ENCODE measurements at regions not wholly inside any gene's neighbourhood (a gene's known extent, or its start where the extent isn't known, plus 50 kb on each side); places are given as distances from the start of the nearest gene placed in this dataset.

GRCh38 chr14:101076451-101077198 lies 173.1 kb upstream of the RTL1 start:
- no peaks in the 10 kb centered on the region for H3K4me1 ChIP-seq (ENCODE audit: insufficient read depth, low read length)
- no peaks in the 10 kb centered on the region for H3K36me3 ChIP-seq (ENCODE audit: insufficient read depth, low read length)
- H3K9ac ChIP-seq (ENCODE audit: low read length), result no peak overlapping the region
- no peak overlapping the region for H3K4me3 ChIP-seq (ENCODE audit: low read depth in 1 of 2, low read length in 2 of 2)
- H3K27me3 ChIP-seq (ENCODE audit: control insufficient read depth in 1 of 2, insufficient read depth in 2 of 2, low read length in 2 of 2), result peaks cover 13 to 27% of the 10 kb centered on the region in 2 donors
- H3K9me3 ChIP-seq (ENCODE audit: low read length), result no peaks in the 10 kb centered on the region
- H3K27ac ChIP-seq (ENCODE audit: low read depth, low read length), result no peak overlapping the region

- H3K36me3 ChIP-seq (ENCODE audit: insufficient read depth, low read length), result no peaks in the 10 kb centered on the region
- no peak overlapping the region for H3K27ac ChIP-seq (ENCODE audit: low read depth, low read length)
- H3K9me3 ChIP-seq (ENCODE audit: low read length), result no peaks in the 10 kb centered on the region
- H3K4me1 ChIP-seq (ENCODE audit: insufficient read depth, low read length), result no peaks in the 10 kb centered on the region
- peaks cover 13 to 27% of the 10 kb centered on the region in 2 donors for H3K27me3 ChIP-seq (ENCODE audit: control insufficient read depth in 1 of 2, insufficient read depth in 2 of 2, low read length in 2 of 2)
- no peak overlapping the region for H3K9ac ChIP-seq (ENCODE audit: low read length)
- no peak overlapping the region for H3K4me3 ChIP-seq (ENCODE audit: low read depth in 1 of 2, low read length in 2 of 2)
These were observed 174.1 kb upstream of the RTL1 start for GRCh38 chr14:101077481-101078074.

- Histone ChIP-seq H3K4me3 (ENCODE audit: low read depth in 1 of 2, low read length in 2 of 2) (no peak overlapping the region), H3K36me3 (ENCODE audit: insufficient read depth, low read length) (no peaks in the 10 kb centered on the region), H3K27ac (ENCODE audit: low read depth, low read length) (no peak overlapping the region), H3K4me1 (ENCODE audit: insufficient read depth, low read length) (no peaks in the 10 kb centered on the region), H3K27me3 (ENCODE audit: control insufficient read depth in 1 of 2, insufficient read depth in 2 of 2, low read length in 2 of 2) (peaks cover 13 to 27% of the 10 kb centered on the region in 2 donors), H3K9ac (ENCODE audit: low read length) (no peak overlapping the region), H3K9me3 (ENCODE audit: low read length) (no peaks in the 10 kb centered on the region)
These were observed 174.8 kb upstream of the RTL1 start for GRCh38 chr14:101078170-101078891.

- peaks cover 13 to 27% of the 10 kb centered on the region in 2 donors for H3K27me3 ChIP-seq (ENCODE audit: control insufficient read depth in 1 of 2, insufficient read depth in 2 of 2, low read length in 2 of 2)
- H3K27ac ChIP-seq (ENCODE audit: low read depth, low read length), result no peak overlapping the region
- H3K9me3 ChIP-seq (ENCODE audit: low read length), result no peaks in the 10 kb centered on the region
- H3K4me1 ChIP-seq (ENCODE audit: insufficient read depth, low read length), result no peaks in the 10 kb centered on the region
- no peaks in the 10 kb centered on the region for H3K36me3 ChIP-seq (ENCODE audit: insufficient read depth, low read length)
- H3K9ac ChIP-seq (ENCODE audit: low read length), result no peak overlapping the region
- no peak overlapping the region for H3K4me3 ChIP-seq (ENCODE audit: low read depth in 1 of 2, low read length in 2 of 2)
These were observed 175.3 kb upstream of the RTL1 start for GRCh38 chr14:101078892-101079221.

GRCh38 chr14:101080922-101081593 lies 177.5 kb upstream of the RTL1 start:
- Histone ChIP-seq H3K27ac (ENCODE audit: low read depth, low read length) (no peak overlapping the region), H3K9ac (ENCODE audit: low read length) (no peak overlapping the region), H3K4me3 (ENCODE audit: low read depth in 1 of 2, low read length in 2 of 2) (no peak overlapping the region), H3K4me1 (ENCODE audit: insufficient read depth, low read length) (no peaks in the 10 kb centered on the region), H3K27me3 (ENCODE audit: control insufficient read depth in 1 of 2, insufficient read depth in 2 of 2, low read length in 2 of 2) (peaks cover 12 to 26% of the 10 kb centered on the region in 2 donors), H3K9me3 (ENCODE audit: low read length) (no peaks in the 10 kb centered on the region), H3K36me3 (ENCODE audit: insufficient read depth, low read length) (no peaks in the 10 kb centered on the region)

GRCh38 chr14:101082036-101082435 lies 178.5 kb upstream of the RTL1 start:
- Histone ChIP-seq H3K9ac (ENCODE audit: low read length) (no peak overlapping the region), H3K27me3 (ENCODE audit: control insufficient read depth in 1 of 2, insufficient read depth in 2 of 2, low read length in 2 of 2) (peaks cover 4 to 16% of the 10 kb centered on the region in 2 donors)

GRCh38 chr14:101082436-101083384 lies 179.2 kb upstream of the RTL1 start:
- Histone ChIP-seq H3K27me3 (ENCODE audit: control insufficient read depth in 1 of 2, insufficient read depth in 2 of 2, low read length in 2 of 2) (peaks cover 4 to 9% of the 10 kb centered on the region in 2 donors), H3K36me3 (ENCODE audit: insufficient read depth, low read length) (no peaks in the 10 kb centered on the region), H3K9me3 (ENCODE audit: low read length) (no peaks in the 10 kb centered on the region), H3K9ac (ENCODE audit: low read length) (no peak overlapping the region), H3K4me3 (ENCODE audit: low read depth in 1 of 2, low read length in 2 of 2) (no peak overlapping the region), H3K27ac (ENCODE audit: low read depth, low read length) (no peak overlapping the region), H3K4me1 (ENCODE audit: insufficient read depth, low read length) (no peaks in the 10 kb centered on the region)

More at GRCh38 chr14:101082036-101082435, 178.5 kb upstream of the RTL1 start:
- Histone ChIP-seq H3K36me3 (ENCODE audit: insufficient read depth, low read length) (no peaks in the 10 kb centered on the region), H3K27ac (ENCODE audit: low read depth, low read length) (no peak overlapping the region), H3K4me3 (ENCODE audit: low read depth in 1 of 2, low read length in 2 of 2) (no peak overlapping the region), H3K4me1 (ENCODE audit: insufficient read depth, low read length) (no peaks in the 10 kb centered on the region), H3K9me3 (ENCODE audit: low read length) (no peaks in the 10 kb centered on the region)

GRCh38 chr14:101083564-101084435 lies 180.3 kb upstream of the RTL1 start:
- no peaks in the 10 kb centered on the region for H3K36me3 ChIP-seq (ENCODE audit: insufficient read depth, low read length)
- no peaks in the 10 kb centered on the region for H3K4me1 ChIP-seq (ENCODE audit: insufficient read depth, low read length)
- H3K27me3 ChIP-seq (ENCODE audit: control insufficient read depth in 1 of 2, insufficient read depth in 2 of 2, low read length in 2 of 2), result no peaks in the 10 kb centered on the region
- H3K4me3 ChIP-seq (ENCODE audit: low read depth in 1 of 2, low read length in 2 of 2), result no peak overlapping the region
- no peak overlapping the region for H3K9ac ChIP-seq (ENCODE audit: low read length)
- no peak overlapping the region for H3K27ac ChIP-seq (ENCODE audit: low read depth, low read length)
- H3K9me3 ChIP-seq (ENCODE audit: low read length), result no peaks in the 10 kb centered on the region

GRCh38 chr14:101084436-101084826 lies 180.9 kb upstream of the RTL1 start:
- H3K27ac ChIP-seq (ENCODE audit: low read depth, low read length), result no peak overlapping the region
- H3K4me3 ChIP-seq (ENCODE audit: low read depth in 1 of 2, low read length in 2 of 2), result no peak overlapping the region
- H3K9ac ChIP-seq (ENCODE audit: low read length), result no peak overlapping the region
- H3K36me3 ChIP-seq (ENCODE audit: insufficient read depth, low read length), result no peaks in the 10 kb centered on the region
- no peaks in the 10 kb centered on the region for H3K4me1 ChIP-seq (ENCODE audit: insufficient read depth, low read length)
- H3K27me3 ChIP-seq (ENCODE audit: control insufficient read depth in 1 of 2, insufficient read depth in 2 of 2, low read length in 2 of 2), result no peaks in the 10 kb centered on the region
- no peaks in the 10 kb centered on the region for H3K9me3 ChIP-seq (ENCODE audit: low read length)

- no peak overlapping the region for H3K27ac ChIP-seq (ENCODE audit: low read depth, low read length)
- H3K9me3 ChIP-seq (ENCODE audit: low read length), result no peaks in the 10 kb centered on the region
These were observed 183.4 kb upstream of the RTL1 start for GRCh38 chr14:101086926-101087325.

More at GRCh38 chr14:101086926-101087325, 183.4 kb upstream of the RTL1 start:
- Histone ChIP-seq H3K27me3 (ENCODE audit: control insufficient read depth in 1 of 2, insufficient read depth in 2 of 2, low read length in 2 of 2) (no peaks in the 10 kb centered on the region), H3K4me3 (ENCODE audit: low read depth in 1 of 2, low read length in 2 of 2) (no peak overlapping the region), H3K4me1 (ENCODE audit: insufficient read depth, low read length) (no peaks in the 10 kb centered on the region), H3K36me3 (ENCODE audit: insufficient read depth, low read length) (no peaks in the 10 kb centered on the region), H3K9ac (ENCODE audit: low read length) (no peak overlapping the region)
